ENCODE measurements at regions not wholly inside any gene's neighbourhood (a gene's known extent, or its start where the extent isn't known, plus 50 kb on each side); places are given as distances from the start of the nearest gene placed in this dataset. TPM values are rescaled to one million over a fixed set of nuclear protein-coding genes. Genes with fewer than 3 reads are reported as not detected.

- DNase-seq (ENCODE audit: low spot score): no peak
These were observed 62.4 kb upstream of the TNP1 start for GRCh38 chr2:216922175-216922780.

- DNase-seq (ENCODE audit: low spot score): no peak
These were observed 61.1 kb upstream of the TNP1 start for GRCh38 chr2:216920937-216921456.

GRCh38 chr2:216920143-216920876 is 60.4 kb upstream of the TNP1 start:
- DNase-seq (ENCODE audit: low spot score): no peak

- DNase-seq (ENCODE audit: low spot score): no peak
These were observed 58.3 kb upstream of the TNP1 start for GRCh38 chr2:216918088-216918680.

- DNase-seq (ENCODE audit: low spot score): no peak
These were observed 57.2 kb upstream of the TNP1 start for GRCh38 chr2:216916956-216917650.

- DNase-seq (ENCODE audit: low spot score): no peak
These were observed 55.8 kb upstream of the TNP1 start for GRCh38 chr2:216915557-216916150.

- DNase-seq (ENCODE audit: low spot score): no peak
These were observed 54.6 kb upstream of the TNP1 start for GRCh38 chr2:216914491-216914890.

GRCh38 chr2:216911886-216912285 is 52.0 kb upstream of the TNP1 start:
- no peak for DNase-seq (ENCODE audit: low spot score)

GRCh38 chr2:216911008-216911407 is 51.1 kb upstream of the TNP1 start:
- DNase-seq (ENCODE audit: low spot score): no peak

GRCh38 chr2:216909541-216910210 is 49.8 kb upstream of the TNP1 start:
- no peak for DNase-seq (ENCODE audit: low spot score)

Small RNA genes lying in the stretch of these regions (small RNA-seq; reads per million reads assigned to genes)
- not detected for gene RF01983

Data from HT-29 (cell line).